Activated CD4-positive, alpha-beta T cell treated with anti-CD3 and anti-CD28 coated beads for 1 hour (primary cell): ENCODE measurements at regions not wholly inside any gene's neighbourhood (a gene's known extent, or its start where the extent isn't known, plus 50 kb on each side); places are given as distances from the start of the nearest gene placed in this dataset.
"Not testable (repeated sequence)": the region's sequence is repeated elsewhere in the genome, so short reads cannot be mapped to it uniquely, and the experiment has no call there.

Experiments used
- DNase-seq: peaks from one replicate; pipeline ENCODE4 v3.0.0-alpha.2; 2020

GRCh38 chr17:77610972-77611521 is 347.5 kb upstream of the TNRC6C start:
- DNase-seq: no peak

GRCh38 chr17:77611791-77612502 is 346.6 kb upstream of the TNRC6C start:
- no peak for DNase-seq

- no peak for DNase-seq
These were observed 345.3 kb upstream of the TNRC6C start for GRCh38 chr17:77613218-77613617.

- no peak for DNase-seq
These were observed 344.9 kb upstream of the TNRC6C start for GRCh38 chr17:77613627-77614026.

GRCh38 chr17:77615703-77616253 is 342.7 kb upstream of the TNRC6C start:
- no peak for DNase-seq

GRCh38 chr17:77616254-77616731 is 342.2 kb upstream of the TNRC6C start:
- DNase-seq: no peak

GRCh38 chr17:77617516-77617915 is 341.0 kb upstream of the TNRC6C start:
- DNase-seq: no peak

- DNase-seq: no peak
These were observed 340.3 kb upstream of the TNRC6C start for GRCh38 chr17:77618173-77618572.

- DNase-seq: no peak
These were observed 339.8 kb upstream of the TNRC6C start for GRCh38 chr17:77618731-77619130.

GRCh38 chr17:77619326-77619725 is 339.2 kb upstream of the TNRC6C start:
- DNase-seq: no peak

GRCh38 chr17:77619851-77620250 is 338.7 kb upstream of the TNRC6C start:
- DNase-seq: no peak

GRCh38 chr17:77620282-77620681 is 338.2 kb upstream of the TNRC6C start:
- DNase-seq: no peak

GRCh38 chr17:77622084-77622483 is 336.4 kb upstream of the TNRC6C start:
- DNase-seq: not testable (repeated sequence)

GRCh38 chr17:77622647-77623046 is 335.9 kb upstream of the TNRC6C start:
- DNase-seq: no peak

- not testable (repeated sequence) for DNase-seq
These were observed 335.2 kb upstream of the TNRC6C start for GRCh38 chr17:77623321-77623720.

GRCh38 chr17:77628035-77628434 is 330.5 kb upstream of the TNRC6C start:
- DNase-seq: no peak

GRCh38 chr17:77629284-77629683 is 329.2 kb upstream of the TNRC6C start:
- not testable (repeated sequence) for DNase-seq

- DNase-seq: no peak
These were observed 327.2 kb upstream of the TNRC6C start for GRCh38 chr17:77631307-77631706.

GRCh38 chr17:77632619-77633018 is 325.9 kb upstream of the TNRC6C start:
- no peak for DNase-seq

- no peak for DNase-seq
These were observed 323.8 kb upstream of the TNRC6C start for GRCh38 chr17:77634710-77635109.

GRCh38 chr17:77635176-77635575 is 323.3 kb upstream of the TNRC6C start:
- DNase-seq: no peak

GRCh38 chr17:77635785-77636184 is 322.7 kb upstream of the TNRC6C start:
- DNase-seq: not testable (repeated sequence)

- DNase-seq: no peak
These were observed 321.4 kb upstream of the TNRC6C start for GRCh38 chr17:77636835-77637817.
